GM12865 (cell line): ENCODE measurements at regions not wholly inside any gene's neighbourhood (a gene's known extent, or its start where the extent isn't known, plus 50 kb on each side); places are given as distances from the start of the nearest gene placed in this dataset.

Experiments
- DNase-seq: peaks from one replicate; pipeline ENCODE4 v3.0.0; 2010; ENCODE audit warnings: low read depth
- H3K4me3 ChIP-seq: 2 replicates; pipeline ENCODE4 v1.5.1; 2011; ENCODE audit warnings: mild to moderate bottlenecking, low read depth, low read length, control low read depth
- CTCF ChIP-seq: IDR thresholded peaks from 2 replicates; pipeline ENCODE4 v1.5.1; 2011; ENCODE audit warnings: low read length, control low read depth, low read depth, inconsistent platforms; ENCODE audit not compliant: insufficient read depth; ENCODE audit errors: missing control alignments

- no peak overlapping the region for H3K4me3 ChIP-seq
- DNase-seq: no peak
- TF ChIP-seq CTCF: no peak
These were observed 817.9 kb downstream of the DNAJB9 start for GRCh38 chr7:109387530-109387929.

- TF ChIP-seq CTCF: no peak
These were observed 821.6 kb downstream of the DNAJB9 start for GRCh38 chr7:109391240-109391639.

GRCh38 chr7:109402107-109402506 lies 832.4 kb downstream of the DNAJB9 start:
- no peak for DNase-seq
- no peak overlapping the region for H3K4me3 ChIP-seq
- no peak for TF ChIP-seq CTCF

More at GRCh38 chr7:109391240-109391639, 821.6 kb downstream of the DNAJB9 start:
- no peak overlapping the region for H3K4me3 ChIP-seq
- DNase-seq: no peak

DNA sequence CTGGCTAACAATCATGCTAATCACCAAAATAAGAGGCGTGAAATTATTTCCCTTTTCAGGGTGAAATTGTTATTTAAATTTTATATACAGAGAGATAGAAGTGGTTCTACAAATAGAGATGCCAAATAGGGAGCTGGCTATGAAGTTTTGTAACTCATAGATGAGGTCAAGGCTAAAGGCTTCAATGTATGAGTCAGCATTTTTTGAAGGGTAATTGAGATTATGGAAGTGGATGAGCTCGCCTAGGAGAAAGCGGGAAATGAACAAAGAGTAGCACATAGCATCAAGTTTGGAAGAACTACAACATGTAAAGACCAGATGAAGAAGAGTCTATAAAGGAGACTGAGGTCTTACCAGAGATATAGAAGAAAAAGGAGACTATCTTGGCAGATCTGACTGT lies 838.1 kb downstream of the DNAJB9 start:
- H3K4me3 ChIP-seq: no peak overlapping the region
- no peak for DNase-seq
- no peak for TF ChIP-seq CTCF

DNA sequence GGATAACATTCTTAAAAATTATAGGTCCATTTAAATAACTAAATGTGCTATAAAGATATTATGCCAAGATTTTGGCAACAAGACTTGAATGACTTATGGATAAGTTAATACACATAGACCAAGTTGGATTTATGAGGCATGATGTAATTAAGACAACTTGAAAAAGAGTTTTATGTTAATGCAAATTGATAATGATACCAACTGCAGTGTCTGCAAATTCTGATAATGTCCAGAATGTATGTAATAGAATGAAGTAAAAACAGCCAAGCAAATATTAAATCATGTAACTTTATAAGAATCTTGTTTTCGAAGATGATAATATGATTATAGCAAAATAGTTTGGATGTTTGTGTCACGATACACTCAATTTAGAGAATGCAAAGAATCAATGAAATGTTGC lies 868.3 kb downstream of the DNAJB9 start:
- H3K4me3 ChIP-seq: no peak overlapping the region
- no peak for DNase-seq
- no peak for TF ChIP-seq CTCF

GRCh38 chr7:109449760-109450159 lies 880.1 kb downstream of the DNAJB9 start:
- no peak for DNase-seq
- TF ChIP-seq CTCF: no peak
- no peak overlapping the region for H3K4me3 ChIP-seq

- no peak overlapping the region for H3K4me3 ChIP-seq
- TF ChIP-seq CTCF: no peak
- no peak for DNase-seq
These were observed 886.4 kb downstream of the DNAJB9 start for GRCh38 chr7:109456116-109456515.
